Cardiac muscle cell (in vitro differentiated cells and primary cell): ENCODE measurements at regions not wholly inside any gene's neighbourhood (a gene's known extent, or its start where the extent isn't known, plus 50 kb on each side); places are given as distances from the start of the nearest gene placed in this dataset.

ENCODE experiments used
- DNase-seq, 2 donors: peaks; one replicate each; pipeline versions ENCODE4 v3.0.0 to v3.0.0-alpha.2; 2010 to 2017; ENCODE audit warnings: low read depth in 1 of 2, low spot score in 1 of 2
- H3K27ac ChIP-seq: fragments of 200-600 bp; sonication (generic); 2 replicates; pipeline ENCODE4 v1.5.1; 2016
- H3K27me3 ChIP-seq: fragments of 200-600 bp; sonication (generic); 2 replicates; pipeline ENCODE4 v1.6.0; 2016; ENCODE audit warnings: control low read depth
- H3K36me3 ChIP-seq: fragments of 200-600 bp; sonication (generic); 2 replicates; pipeline ENCODE4 v1.5.1; 2016; ENCODE audit warnings: control low read depth
- H3K4me1 ChIP-seq: fragments of 200-600 bp; sonication (generic); 2 replicates; pipeline ENCODE4 v1.8.1; 2017; ENCODE audit warnings: low read depth, mild to moderate bottlenecking, mixed run types
- H3K4me3 ChIP-seq: fragments of 200-600 bp; sonication (generic); 2 replicates; pipeline ENCODE4 v1.5.1; 2016; ENCODE audit warnings: mild to moderate bottlenecking
- H3K9me3 ChIP-seq: fragments of 200-600 bp; sonication (generic); 2 replicates; pipeline ENCODE4 v1.5.1; 2017; ENCODE audit warnings: low read depth, mild to moderate bottlenecking, control low read depth
- TF ChIP-seq, protein P1 (sequence below): IDR thresholded peaks from 2 replicates; pipeline ENCODE4 v1.5.1; 2012; ENCODE audit warnings: low read depth, mild to moderate bottlenecking, low read length

DNA sequence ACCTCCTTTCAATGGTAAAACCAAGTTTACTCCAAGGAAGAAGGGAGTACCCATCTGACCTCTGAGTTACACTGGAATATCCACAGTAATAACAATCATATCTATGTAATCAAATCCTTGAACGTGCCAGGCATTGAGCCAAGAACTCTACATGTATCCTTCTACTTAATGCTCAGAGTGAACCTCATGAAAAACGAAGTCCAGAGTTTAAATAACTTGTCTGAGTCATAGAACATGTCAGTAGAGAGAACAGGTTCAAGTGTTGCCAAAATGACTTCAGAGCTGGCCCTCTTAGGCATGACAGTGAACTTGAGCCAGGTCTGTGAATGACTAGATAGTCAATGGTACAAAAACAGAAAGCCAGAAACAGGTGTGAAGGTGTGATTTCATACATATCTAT, 164.1 kb upstream of the ZNF618 start:
- no peaks in the 10 kb centered on the region for H3K36me3 ChIP-seq
- H3K9me3 ChIP-seq: no peaks in the 10 kb centered on the region
- H3K4me3 ChIP-seq: no peak overlapping the region
- peak; percentile 16 to 29 for DNase-seq
- H3K27ac ChIP-seq: no peak overlapping the region
- TF ChIP-seq, protein P1, sequence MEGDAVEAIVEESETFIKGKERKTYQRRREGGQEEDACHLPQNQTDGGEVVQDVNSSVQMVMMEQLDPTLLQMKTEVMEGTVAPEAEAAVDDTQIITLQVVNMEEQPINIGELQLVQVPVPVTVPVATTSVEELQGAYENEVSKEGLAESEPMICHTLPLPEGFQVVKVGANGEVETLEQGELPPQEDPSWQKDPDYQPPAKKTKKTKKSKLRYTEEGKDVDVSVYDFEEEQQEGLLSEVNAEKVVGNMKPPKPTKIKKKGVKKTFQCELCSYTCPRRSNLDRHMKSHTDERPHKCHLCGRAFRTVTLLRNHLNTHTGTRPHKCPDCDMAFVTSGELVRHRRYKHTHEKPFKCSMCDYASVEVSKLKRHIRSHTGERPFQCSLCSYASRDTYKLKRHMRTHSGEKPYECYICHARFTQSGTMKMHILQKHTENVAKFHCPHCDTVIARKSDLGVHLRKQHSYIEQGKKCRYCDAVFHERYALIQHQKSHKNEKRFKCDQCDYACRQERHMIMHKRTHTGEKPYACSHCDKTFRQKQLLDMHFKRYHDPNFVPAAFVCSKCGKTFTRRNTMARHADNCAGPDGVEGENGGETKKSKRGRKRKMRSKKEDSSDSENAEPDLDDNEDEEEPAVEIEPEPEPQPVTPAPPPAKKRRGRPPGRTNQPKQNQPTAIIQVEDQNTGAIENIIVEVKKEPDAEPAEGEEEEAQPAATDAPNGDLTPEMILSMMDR: no peak
- no peaks in the 10 kb centered on the region for H3K4me1 ChIP-seq
- no peaks in the 10 kb centered on the region for H3K27me3 ChIP-seq

DNA sequence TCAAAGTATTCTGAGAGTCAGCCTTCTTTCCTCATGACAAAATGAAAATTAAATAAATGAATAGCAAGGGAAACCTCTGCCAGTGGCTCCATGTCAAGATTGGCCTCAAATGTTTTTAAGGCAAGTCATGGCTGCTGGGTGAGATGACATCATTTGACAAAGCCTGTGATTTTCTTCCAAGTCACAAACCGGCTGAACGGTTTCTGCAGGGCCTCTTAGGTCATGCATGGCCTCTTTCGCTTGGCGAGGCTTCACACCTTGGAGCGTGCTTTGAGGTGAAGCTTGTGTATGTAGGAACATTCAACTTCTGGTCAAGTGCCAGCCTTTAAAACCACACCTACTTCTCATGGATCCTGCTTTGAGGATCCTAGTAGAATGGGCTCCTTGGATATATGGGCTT, 161.0 kb upstream of the ZNF618 start:
- H3K4me3 ChIP-seq: no peak overlapping the region

DNA sequence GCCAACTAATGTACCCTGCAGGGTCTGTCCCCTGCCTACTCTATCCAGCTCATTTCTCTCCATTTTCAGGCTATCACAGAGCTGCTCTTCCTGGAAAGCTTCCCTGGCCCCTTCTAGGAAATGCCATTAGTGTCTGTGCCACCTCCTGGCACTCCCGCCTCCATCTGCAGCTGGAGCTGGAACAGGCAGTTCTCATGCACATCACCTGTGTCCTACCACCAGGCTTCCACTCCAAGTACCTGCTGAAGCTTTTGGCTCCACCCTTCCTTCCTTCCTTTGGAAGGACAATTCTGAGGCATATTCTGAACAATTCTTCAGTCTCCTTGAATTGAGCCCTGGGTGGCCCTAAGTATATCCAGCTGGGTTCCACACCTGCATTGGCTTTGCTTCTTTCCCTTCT, 156.2 kb upstream of the ZNF618 start:
- no peak for DNase-seq
- H3K4me3 ChIP-seq: no peak overlapping the region
- TF ChIP-seq, protein P1: no peak
- no peaks in the 10 kb centered on the region for H3K36me3 ChIP-seq
- no peak overlapping the region for H3K27ac ChIP-seq
- no peaks in the 10 kb centered on the region for H3K9me3 ChIP-seq
- H3K27me3 ChIP-seq: no peaks in the 10 kb centered on the region
- no peaks in the 10 kb centered on the region for H3K4me1 ChIP-seq

More for the DNA sequence above, 161.0 kb upstream of the ZNF618 start:
- H3K27me3 ChIP-seq: no peaks in the 10 kb centered on the region
- no peaks in the 10 kb centered on the region for H3K4me1 ChIP-seq
- no peaks in the 10 kb centered on the region for H3K9me3 ChIP-seq
- TF ChIP-seq, protein P1: no peak
- no peaks in the 10 kb centered on the region for H3K36me3 ChIP-seq
- DNase-seq: no peak
- no peak overlapping the region for H3K27ac ChIP-seq

DNA sequence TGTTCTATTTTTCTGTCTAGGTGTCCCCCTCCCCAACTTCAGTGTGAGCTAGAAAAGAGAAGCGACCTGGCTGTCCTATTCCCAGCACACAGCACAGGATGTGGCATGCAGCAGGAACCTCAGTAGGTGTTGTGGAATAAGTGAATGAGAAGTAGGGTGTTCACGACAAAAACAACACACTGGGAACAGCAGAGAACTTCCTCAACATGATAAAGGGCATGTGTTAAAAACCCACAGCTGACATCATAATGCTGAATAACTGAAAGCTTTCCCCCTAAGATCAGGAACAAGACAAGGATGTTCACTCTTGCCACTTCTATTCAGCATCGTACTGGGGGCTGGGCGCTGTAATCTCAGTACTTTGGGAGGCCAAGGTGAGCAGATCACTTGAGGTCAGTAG, 155.6 kb upstream of the ZNF618 start:
- TF ChIP-seq, protein P1: no peak
- no peak overlapping the region for H3K4me3 ChIP-seq
- H3K27ac ChIP-seq: no peak overlapping the region
- no peaks in the 10 kb centered on the region for H3K9me3 ChIP-seq
- no peak for DNase-seq
- H3K27me3 ChIP-seq: no peaks in the 10 kb centered on the region
- H3K36me3 ChIP-seq: no peaks in the 10 kb centered on the region
- H3K4me1 ChIP-seq: no peaks in the 10 kb centered on the region

DNA sequence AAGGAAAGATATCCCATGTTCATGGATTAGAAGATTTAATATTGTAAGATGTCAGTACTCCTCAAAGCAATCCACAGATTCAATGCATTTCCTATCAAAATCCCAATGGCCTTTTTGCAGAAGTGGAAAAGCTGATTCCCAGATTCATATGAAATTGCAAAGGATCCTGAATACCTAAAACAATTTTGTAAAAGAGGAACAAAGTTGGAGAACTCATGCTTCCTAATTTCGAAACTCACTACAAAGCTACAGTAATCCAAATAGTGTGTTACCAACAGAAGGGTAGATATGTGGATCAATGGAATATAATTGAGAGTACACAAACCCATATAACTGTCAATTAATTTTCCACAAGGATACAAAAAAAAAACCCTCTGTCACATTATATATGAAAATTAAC, 154.3 kb upstream of the ZNF618 start:
- TF ChIP-seq, protein P1: no peak
- DNase-seq: no peak

DNA sequence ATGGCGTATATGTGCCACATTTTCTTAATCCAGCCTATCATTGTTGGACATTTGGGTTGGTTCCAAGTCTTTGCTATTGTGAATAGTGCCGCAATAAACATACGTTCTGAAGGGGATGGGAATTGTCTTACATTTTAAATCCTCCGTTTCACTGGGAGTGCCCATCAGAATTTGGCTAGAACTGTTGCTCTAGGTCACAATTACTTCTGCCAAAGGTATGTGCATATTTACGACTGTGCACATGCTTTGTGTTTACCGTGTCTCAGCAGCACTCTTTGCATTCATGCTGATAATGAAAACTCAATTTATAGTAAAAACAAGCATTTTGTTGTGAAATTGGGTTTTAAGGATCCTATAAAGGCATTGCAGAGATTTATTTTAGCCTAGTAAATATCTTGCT, 151.9 kb upstream of the ZNF618 start:
- DNase-seq: no peak
- H3K9me3 ChIP-seq: no peaks in the 10 kb centered on the region
- H3K4me1 ChIP-seq: no peaks in the 10 kb centered on the region
- H3K27ac ChIP-seq: no peak overlapping the region
- no peaks in the 10 kb centered on the region for H3K27me3 ChIP-seq
- no peak overlapping the region for H3K4me3 ChIP-seq
- no peaks in the 10 kb centered on the region for H3K36me3 ChIP-seq
- TF ChIP-seq, protein P1: no peak

More for the DNA sequence above, 154.3 kb upstream of the ZNF618 start:
- H3K36me3 ChIP-seq: no peaks in the 10 kb centered on the region
- H3K27ac ChIP-seq: no peak overlapping the region
- no peak overlapping the region for H3K4me3 ChIP-seq
- H3K4me1 ChIP-seq: no peaks in the 10 kb centered on the region
- H3K27me3 ChIP-seq: no peaks in the 10 kb centered on the region
- no peaks in the 10 kb centered on the region for H3K9me3 ChIP-seq
